NT2/D1 (cell line): ENCODE measurements at regions not wholly inside any gene's neighbourhood (a gene's known extent, or its start where the extent isn't known, plus 50 kb on each side); places are given as distances from the start of the nearest gene placed in this dataset.

Source experiments
- DNase-seq: peaks from one replicate; pipeline ENCODE4 v3.0.0-alpha.2; 2011; ENCODE audit warnings: low read depth, low spot score
- H3K27me3 ChIP-seq: 2 replicates; pipeline ENCODE4 v1.6.0; 2011; ENCODE audit warnings: mild to moderate bottlenecking; ENCODE audit not compliant: insufficient read length, insufficient read depth
- H3K36me3 ChIP-seq: 2 replicates; pipeline ENCODE4 v1.6.1; 2011; ENCODE audit warnings: mild to moderate bottlenecking, low read length, mixed read lengths; ENCODE audit not compliant: insufficient read depth, insufficient read length
- H3K4me1 ChIP-seq: 2 replicates; pipeline ENCODE4 v1.5.1; 2011; ENCODE audit not compliant: insufficient read depth, insufficient read length
- H3K4me3 ChIP-seq: 2 replicates; pipeline ENCODE4 v1.5.1; 2011; ENCODE audit warnings: low read depth; ENCODE audit not compliant: insufficient read length
- H3K9ac ChIP-seq: 2 replicates; pipeline ENCODE4 v1.6.0; 2011; ENCODE audit warnings: low read depth; ENCODE audit not compliant: insufficient read length
- H3K9me3 ChIP-seq: 2 replicates; pipeline ENCODE4 v1.5.1; 2011; ENCODE audit warnings: mild to moderate bottlenecking, low read length; ENCODE audit not compliant: insufficient read depth
- SUZ12 ChIP-seq: IDR thresholded peaks from 2 replicates; pipeline ENCODE4 v1.6.1; 2011; ENCODE audit not compliant: insufficient read length, insufficient read depth; ENCODE audit errors: extremely low read depth
- YY1 ChIP-seq: IDR thresholded peaks from 2 replicates; pipeline ENCODE4 v1.6.1; 2011; ENCODE audit not compliant: insufficient read length, insufficient read depth
- ZNF274 ChIP-seq: IDR thresholded peaks from 2 replicates; pipeline ENCODE4 v1.6.1; 2011; ENCODE audit warnings: mild to moderate bottlenecking, low read depth, low read length

DNA sequence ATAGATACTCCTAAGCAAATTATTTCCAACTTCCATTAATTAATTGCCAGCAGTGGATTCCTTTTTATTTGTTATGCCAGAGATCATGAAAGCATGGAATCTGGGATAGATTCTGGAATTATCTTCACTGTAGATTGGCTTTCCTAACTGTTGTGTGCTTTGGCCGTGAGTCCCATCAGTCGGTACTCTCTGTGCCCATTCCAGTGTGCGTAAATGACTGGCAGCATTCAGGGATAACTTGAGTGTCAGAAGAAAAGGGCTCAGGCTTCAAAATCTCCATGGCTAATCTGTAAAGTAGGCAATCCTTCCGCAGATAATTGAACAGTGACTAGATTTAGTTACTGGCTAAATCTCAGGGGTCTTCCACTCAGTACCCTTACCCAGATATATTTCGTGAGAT, 76.8 kb upstream of the TMEM164 start:
- H3K4me3 ChIP-seq = no peak overlapping the region
- H3K36me3 ChIP-seq = no peaks in the 10 kb centered on the region
- no peaks in the 10 kb centered on the region for H3K9me3 ChIP-seq
- TF ChIP-seq ZNF274 = no peak
- TF ChIP-seq SUZ12 = no peak
- TF ChIP-seq YY1 = no peak
- peaks cover 2% of the 10 kb centered on the region for H3K4me1 ChIP-seq
- no peaks in the 10 kb centered on the region for H3K27me3 ChIP-seq
- H3K9ac ChIP-seq = no peak overlapping the region
- DNase-seq = no peak

DNA sequence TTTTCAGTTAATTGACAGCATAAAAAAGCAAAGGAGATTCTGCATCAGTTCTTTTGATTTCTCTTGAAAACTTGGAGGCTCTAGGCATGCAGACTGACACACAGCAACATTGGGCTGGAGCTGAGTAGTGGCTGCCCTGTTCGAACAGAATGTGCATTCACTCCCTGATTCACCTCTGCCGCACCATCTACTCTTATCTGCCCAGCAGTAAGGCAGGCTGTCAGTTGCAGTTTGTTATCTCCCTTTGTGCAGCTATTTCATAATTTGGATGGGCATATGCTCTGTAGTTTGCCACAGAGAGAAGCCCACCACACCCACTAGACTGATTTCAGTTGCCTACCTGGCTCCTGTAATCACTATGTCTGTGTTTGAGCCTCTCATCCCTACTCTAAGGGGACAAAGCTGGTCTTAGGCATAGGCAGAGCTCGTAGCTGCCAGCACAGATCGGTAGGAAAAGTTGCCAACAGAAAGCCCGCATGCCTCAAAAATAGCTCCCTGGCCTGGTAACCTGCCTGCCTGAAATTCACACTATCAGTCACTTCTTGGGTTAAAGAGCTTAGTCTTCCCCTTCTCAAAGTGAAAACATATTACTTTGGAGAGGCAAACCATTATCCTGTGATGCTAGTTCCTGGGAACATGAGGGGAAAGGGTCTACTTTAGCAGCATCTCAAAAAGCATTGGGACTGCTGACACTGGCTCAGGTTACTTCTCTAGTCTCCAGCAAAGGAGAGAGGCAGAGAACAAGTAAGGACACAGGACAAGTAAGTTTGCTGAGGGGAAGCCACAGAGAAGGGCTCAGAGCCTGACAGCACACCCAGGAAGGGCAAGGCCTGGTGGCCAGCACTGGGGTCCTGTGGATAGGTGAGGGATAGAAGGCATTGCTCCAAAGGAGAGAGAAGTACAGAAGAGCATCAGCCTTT, 75.9 kb upstream of the TMEM164 start:
- TF ChIP-seq YY1 = no peak
- TF ChIP-seq ZNF274 = no peak
- no peak for TF ChIP-seq SUZ12
- no peaks in the 10 kb centered on the region for H3K9me3 ChIP-seq
- H3K4me3 ChIP-seq = no peak overlapping the region
- peaks cover 2% of the 10 kb centered on the region for H3K4me1 ChIP-seq
- H3K36me3 ChIP-seq = no peaks in the 10 kb centered on the region
- no peak for DNase-seq
- H3K9ac ChIP-seq = no peak overlapping the region
- H3K27me3 ChIP-seq = no peaks in the 10 kb centered on the region

DNA sequence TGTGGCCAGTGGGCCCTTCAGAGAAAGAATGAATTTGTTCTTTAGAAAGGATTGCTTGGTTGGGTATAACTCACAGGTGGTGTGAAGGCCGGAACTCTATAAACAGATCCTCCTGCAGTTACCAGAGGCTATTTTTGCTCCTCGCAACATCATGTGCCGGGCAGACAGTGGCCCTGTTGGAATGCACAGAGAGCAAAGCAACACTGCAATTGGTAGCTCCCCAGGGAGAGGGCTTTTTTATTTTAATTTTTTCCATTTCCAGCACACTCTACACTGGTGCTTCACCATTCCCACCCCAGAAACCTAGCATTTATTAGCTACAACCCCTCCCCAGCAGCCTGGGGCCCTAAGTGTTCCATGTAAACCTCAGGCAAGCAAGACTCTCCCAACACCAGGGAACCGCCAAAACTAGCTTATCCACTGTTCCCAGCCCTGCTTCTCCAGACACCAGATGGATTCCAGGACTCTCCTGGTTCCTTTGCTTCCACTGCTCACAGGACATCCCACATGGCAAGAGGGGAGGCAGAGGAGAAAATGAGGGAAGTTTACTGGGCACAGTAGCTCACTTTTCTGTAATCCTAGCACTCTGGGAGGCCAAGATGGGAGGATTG, 75.1 kb upstream of the TMEM164 start:
- no peak for DNase-seq
- TF ChIP-seq SUZ12 = no peak
- no peak for TF ChIP-seq ZNF274
- no peak for TF ChIP-seq YY1
- Histone ChIP-seq H3K9me3 (no peaks in the 10 kb centered on the region), H3K4me3 (no peak overlapping the region), H3K9ac (no peak overlapping the region), H3K36me3 (no peaks in the 10 kb centered on the region), H3K27me3 (no peaks in the 10 kb centered on the region), H3K4me1 (peaks cover 2% of the 10 kb centered on the region)

DNA sequence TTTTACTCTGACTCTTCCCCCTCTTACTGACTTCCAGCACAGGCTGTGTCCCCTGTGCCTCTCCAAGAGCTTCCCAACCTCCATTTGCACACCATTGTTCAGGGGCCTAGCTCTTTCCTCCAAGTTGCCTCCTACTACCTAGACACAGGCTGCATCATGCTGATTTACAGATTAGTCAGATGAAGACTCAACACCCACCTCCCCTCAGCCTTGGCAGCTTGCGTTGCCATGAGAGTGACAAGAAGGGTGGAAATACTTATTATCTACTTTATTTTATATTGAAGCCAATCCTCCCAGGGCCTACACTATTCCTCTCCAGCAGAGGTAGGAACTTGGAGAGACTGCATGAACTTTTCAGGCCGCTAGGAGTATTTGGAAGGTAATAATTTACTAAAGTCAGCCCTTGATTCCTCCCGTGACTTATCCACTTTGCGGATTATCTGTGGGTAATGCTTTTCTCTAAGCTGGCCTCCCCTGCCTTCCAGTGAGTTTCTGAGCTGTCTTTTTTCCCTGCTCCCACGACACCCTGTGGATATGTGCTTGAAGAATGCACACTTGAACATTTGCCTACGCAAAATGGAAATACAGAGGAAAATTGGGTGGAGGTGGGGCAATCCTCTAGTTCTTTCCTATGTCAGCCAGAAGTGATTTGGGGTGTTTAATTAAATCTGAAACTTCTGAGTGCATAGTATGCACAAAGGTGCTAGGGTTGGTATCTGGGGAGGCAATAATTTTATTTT, 74.1 kb upstream of the TMEM164 start:
- Histone ChIP-seq H3K9ac (no peak overlapping the region), H3K9me3 (no peaks in the 10 kb centered on the region), H3K4me3 (no peak overlapping the region), H3K27me3 (no peaks in the 10 kb centered on the region), H3K4me1 (peaks cover 2% of the 10 kb centered on the region), H3K36me3 (no peaks in the 10 kb centered on the region)
- no peak for DNase-seq
- TF ChIP-seq SUZ12 (no peak), ZNF274 (no peak), YY1 (no peak)

DNA sequence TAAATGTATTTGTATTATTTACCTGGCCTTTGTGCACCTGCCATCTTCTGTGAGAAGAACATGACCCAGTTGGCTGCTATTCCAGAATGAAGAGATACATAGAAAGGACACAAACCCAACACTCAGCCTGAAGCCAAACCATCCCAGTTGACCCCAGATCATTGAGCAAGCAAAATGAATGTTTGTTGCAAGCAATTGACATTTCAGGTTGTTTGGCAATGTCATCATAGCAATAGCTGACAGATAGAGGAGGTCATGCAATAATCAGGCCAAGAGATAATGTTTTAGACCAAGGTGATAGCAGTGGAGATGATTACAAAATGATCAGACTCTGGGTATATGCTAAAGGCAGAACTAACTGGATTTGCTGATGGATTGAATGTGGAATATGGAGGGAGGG, 71.2 kb upstream of the TMEM164 start:
- TF ChIP-seq ZNF274 (no peak), SUZ12 (no peak), YY1 (no peak)
- peaks cover 2% of the 10 kb centered on the region for H3K4me1 ChIP-seq
- no peak overlapping the region for H3K9ac ChIP-seq
- no peak overlapping the region for H3K4me3 ChIP-seq
- DNase-seq = no peak
- H3K36me3 ChIP-seq = no peaks in the 10 kb centered on the region
- no peaks in the 10 kb centered on the region for H3K9me3 ChIP-seq
- H3K27me3 ChIP-seq = no peaks in the 10 kb centered on the region

DNA sequence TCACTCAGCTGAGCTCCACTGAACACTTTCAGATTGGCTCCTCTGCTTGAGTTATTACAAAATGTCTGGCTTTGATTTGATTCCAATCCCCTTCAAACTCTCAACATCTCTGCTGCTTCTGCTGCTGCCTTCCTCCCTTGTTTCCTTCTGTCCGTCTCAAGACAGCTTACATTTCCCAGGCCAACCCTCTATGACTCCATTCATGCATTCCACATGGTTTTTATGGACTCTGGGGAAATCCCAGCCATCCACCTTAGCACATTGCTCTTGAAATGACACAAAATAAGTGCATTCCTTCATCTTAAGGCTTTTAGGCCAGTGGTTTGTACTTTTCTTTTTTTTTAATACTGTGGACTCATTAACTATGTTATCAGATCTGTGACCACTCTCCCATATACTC, 68.5 kb upstream of the TMEM164 start:
- H3K9me3 ChIP-seq = no peaks in the 10 kb centered on the region

DNA sequence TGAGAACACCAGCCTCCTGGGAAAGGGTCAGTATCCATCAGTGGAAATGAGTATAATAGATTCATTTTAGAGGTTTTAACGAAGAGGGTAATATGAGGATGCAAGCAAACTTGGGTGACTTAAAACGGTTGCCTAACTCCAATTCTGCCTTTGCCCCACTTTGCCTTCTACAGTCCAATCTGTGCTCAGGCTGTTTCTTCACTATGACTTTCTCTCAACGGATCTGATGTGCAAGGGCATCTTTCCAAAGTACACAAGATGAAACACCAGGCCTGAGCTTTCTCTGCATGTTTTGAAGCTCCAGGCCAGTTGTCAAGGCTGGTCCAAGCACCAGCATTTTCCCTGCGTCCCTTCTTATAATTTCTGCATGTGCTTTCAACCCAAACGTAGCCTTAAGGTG, 68.0 kb upstream of the TMEM164 start:
- Histone ChIP-seq H3K9me3 (no peaks in the 10 kb centered on the region), H3K27me3 (no peaks in the 10 kb centered on the region), H3K36me3 (no peaks in the 10 kb centered on the region), H3K9ac (no peak overlapping the region), H3K4me1 (no peaks in the 10 kb centered on the region), H3K4me3 (no peak overlapping the region)
- TF ChIP-seq ZNF274 = no peak
- no peak for TF ChIP-seq SUZ12
- TF ChIP-seq YY1 = no peak
- no peak for DNase-seq

More for the DNA sequence above, 68.5 kb upstream of the TMEM164 start:
- Histone ChIP-seq H3K4me3 (no peak overlapping the region), H3K36me3 (no peaks in the 10 kb centered on the region), H3K9ac (no peak overlapping the region), H3K4me1 (no peaks in the 10 kb centered on the region), H3K27me3 (no peaks in the 10 kb centered on the region)
- no peak for DNase-seq
- TF ChIP-seq ZNF274 (no peak), SUZ12 (no peak), YY1 (no peak)
